Hematopoietic multipotent progenitor cell treated with erythropoietin and hydrocortisone succinate and interleukin-3 and kit ligand, for 4 days (in vitro differentiated cells): ENCODE measurements at regions not wholly inside any gene's neighbourhood (a gene's known extent, or its start where the extent isn't known, plus 50 kb on each side); places are given as distances from the start of the nearest gene placed in this dataset.
A peak's percentile ranks its signal among the peaks of the same experiment; 100 is the strongest.
"Not testable (repeated sequence)": the region's sequence is repeated elsewhere in the genome, so short reads cannot be mapped to it uniquely, and the experiment has no call there.

Experiments
- DNase-seq: peaks from one replicate; pipeline ENCODE4 v3.0.0-alpha.2; 2015

GRCh38 chr21:28220680-28221079 lies 772.0 kb downstream of the LTN1 start:
- no peak for DNase-seq

- no peak for DNase-seq
Measured at GRCh38 chr21:28216976-28217523, 775.6 kb downstream of the LTN1 start.

GRCh38 chr21:28215214-28215954 lies 777.3 kb downstream of the LTN1 start:
- no peak for DNase-seq

- no peak for DNase-seq
Measured at GRCh38 chr21:28214786-28215185, 777.9 kb downstream of the LTN1 start.

GRCh38 chr21:28213261-28213660 lies 779.4 kb downstream of the LTN1 start:
- DNase-seq: no peak

GRCh38 chr21:28212061-28212460 lies 780.6 kb downstream of the LTN1 start:
- DNase-seq: no peak

GRCh38 chr21:28207436-28208173 lies 785.1 kb downstream of the LTN1 start:
- no peak for DNase-seq

- DNase-seq: peak; percentile 53
Measured at GRCh38 chr21:28200726-28201125, 792.0 kb downstream of the LTN1 start.

GRCh38 chr21:28196981-28197380 lies 795.7 kb downstream of the LTN1 start:
- no peak for DNase-seq

- DNase-seq: no peak
Measured at GRCh38 chr21:28193189-28193588, 799.5 kb downstream of the LTN1 start.

- DNase-seq: no peak
Measured at GRCh38 chr21:28186604-28187003, 806.1 kb downstream of the LTN1 start.

GRCh38 chr21:28181730-28182129 lies 810.9 kb downstream of the LTN1 start:
- no peak for DNase-seq

- no peak for DNase-seq
Measured at GRCh38 chr21:28179136-28179535, 813.5 kb downstream of the LTN1 start.

- peak; percentile 15 for DNase-seq
Measured at GRCh38 chr21:28177124-28177523, 815.6 kb downstream of the LTN1 start.

- no peak for DNase-seq
Measured at GRCh38 chr21:28174701-28175100, 818.0 kb downstream of the LTN1 start.

GRCh38 chr21:28174006-28174405 lies 818.7 kb downstream of the LTN1 start:
- no peak for DNase-seq

GRCh38 chr21:28172376-28172775 lies 820.3 kb downstream of the LTN1 start:
- no peak for DNase-seq

- DNase-seq: no peak
Measured at GRCh38 chr21:28167366-28167765, 825.3 kb downstream of the LTN1 start.

GRCh38 chr21:28164519-28164918 lies 828.2 kb downstream of the LTN1 start:
- DNase-seq: not testable (repeated sequence)

- not testable (repeated sequence) for DNase-seq
Measured at GRCh38 chr21:28162052-28162451, 830.6 kb downstream of the LTN1 start.

GRCh38 chr21:28160378-28160777 lies 832.3 kb downstream of the LTN1 start:
- no peak for DNase-seq

GRCh38 chr21:28159396-28159795 lies 833.3 kb downstream of the LTN1 start:
- no peak for DNase-seq

- no peak for DNase-seq
Measured at GRCh38 chr21:28156590-28156989, 836.1 kb downstream of the LTN1 start.

GRCh38 chr21:28154121-28154520 lies 838.6 kb downstream of the LTN1 start:
- no peak for DNase-seq
